Right lobe of liver (tissue), 6 donors: ENCODE measurements at regions not wholly inside any gene's neighbourhood (a gene's known extent, or its start where the extent isn't known, plus 50 kb on each side); places are given as distances from the start of the nearest gene placed in this dataset.

Experiments used
- ATAC-seq, 4 donors: fragments of 200-7000 bp; cut with Tn5 transposase; one replicate each; pipeline ENCODE4 v1.9.1; 2020; ENCODE audit warnings: mild to moderate bottlenecking in 4 of 4, moderate library complexity in 4 of 4
- DNase-seq, 3 donors: peaks; one replicate each; pipeline ENCODE4 v3.0.0-alpha.2; 2020
- H3K27ac ChIP-seq, 3 donors: fragments of 200-600 bp; one replicate each; pipeline ENCODE4 v1.8.0; 2022
- H3K27me3 ChIP-seq, 2 donors: fragments of 200-600 bp; one replicate each; pipeline ENCODE4 v1.8.0; 2022
- H3K36me3 ChIP-seq, 4 donors: fragments of 200-600 bp; sonication (generic) in 1 of 4; one replicate each; pipeline versions ENCODE4 v1.5.1 to v1.8.0; 2017 to 2022; ENCODE audit warnings: control low read depth in 1 of 4
- H3K4me1 ChIP-seq, 4 donors: fragments of 200-600 bp; sonication (generic) in 1 of 4; one replicate each; pipeline versions ENCODE4 v1.5.1 to v1.8.0; 2017 to 2022; ENCODE audit warnings: control low read depth in 1 of 4
- H3K4me3 ChIP-seq, 3 donors: fragments of 200-600 bp; one replicate each; pipeline ENCODE4 v1.8.0; 2022
- H3K9me3 ChIP-seq, 4 donors: fragments of 200-600 bp; sonication (generic) in 1 of 4; one replicate each; pipeline versions ENCODE4 v1.5.1 to v1.8.0; 2017 to 2022; ENCODE audit warnings: control low read depth in 1 of 4
- POLR2A ChIP-seq: fragments of 450-650 bp; IDR thresholded peaks from one replicate; pipeline ENCODE4 v1.6.1; 2017; ENCODE audit warnings: antibody characterized with exemption, mild to moderate bottlenecking
- WGBS: methylation state at CpG from one replicate; pipeline ENCODE4 v1.1.6; 2018; ENCODE audit warnings: low coverage, low lambda C conversion rate; ENCODE audit not compliant: insufficient coverage; ENCODE audit errors: missing lambda C conversion rate; 5-methylcytosine and 5-hydroxymethylcytosine counted together
- intact Hi-C, 2 donors: fragments of 100-400 bp; cut with DNase I; formaldehyde crosslinking; loops; one replicate each; pipeline versions ENCODE4 v1.11.2 to v1.14.1; 2022
- TF ChIP-seq, protein P1 (sequence below), 4 donors: fragments of 200-600 bp in 3 of 4; fragments of 450-650 bp in 1 of 4; IDR thresholded peaks; one replicate each; pipeline versions ENCODE4 v1.5.1 to v1.8.0; 2016 to 2022; ENCODE audit warnings: antibody characterized with exemption in 4 of 4, mild to moderate bottlenecking in 2 of 4
- donor health status: DM: no; HTN: yes; CAD: no.
- donor health status: DM: no; HTN: no; CAD: no.
- donor health status: DM: no; HTN: no; CAD: no.
- donor health status: DM: no; HTN: yes; CAD: no.
- donor health status: DM: no; HTN: yes; CAD: no.

DNA sequence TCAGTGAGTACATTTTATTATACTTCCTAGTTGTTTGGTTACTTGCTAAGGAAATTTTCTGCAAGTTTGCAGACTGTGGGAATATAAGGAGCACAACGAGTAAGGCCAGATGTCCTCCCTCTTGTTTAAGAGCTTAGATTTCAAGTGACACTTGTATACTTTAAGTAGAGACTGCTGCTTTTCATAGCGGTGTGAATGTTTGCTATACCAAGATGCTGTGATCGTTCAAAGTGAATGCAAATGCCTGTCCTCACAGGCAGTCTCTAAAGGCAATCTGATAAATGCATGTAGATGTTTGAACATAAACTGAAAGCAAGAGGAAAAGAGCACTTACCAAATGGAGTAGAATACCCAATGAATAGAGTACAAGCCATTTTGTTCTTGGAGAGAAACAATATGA, 226.4 kb downstream of the NRIP1 start:
- no peaks in the 10 kb centered on the region for H3K4me1 ChIP-seq
- no peak overlapping the region for H3K4me3 ChIP-seq
- intact Hi-C loops: no loop called here
- 64% methylated on average over 2 of the region's 3 CpGs for WGBS
- no peak overlapping the region for H3K27ac ChIP-seq
- no peaks in the 10 kb centered on the region for H3K27me3 ChIP-seq
- ATAC-seq (no peak), DNase-seq (no peak)
- TF ChIP-seq, protein P1, sequence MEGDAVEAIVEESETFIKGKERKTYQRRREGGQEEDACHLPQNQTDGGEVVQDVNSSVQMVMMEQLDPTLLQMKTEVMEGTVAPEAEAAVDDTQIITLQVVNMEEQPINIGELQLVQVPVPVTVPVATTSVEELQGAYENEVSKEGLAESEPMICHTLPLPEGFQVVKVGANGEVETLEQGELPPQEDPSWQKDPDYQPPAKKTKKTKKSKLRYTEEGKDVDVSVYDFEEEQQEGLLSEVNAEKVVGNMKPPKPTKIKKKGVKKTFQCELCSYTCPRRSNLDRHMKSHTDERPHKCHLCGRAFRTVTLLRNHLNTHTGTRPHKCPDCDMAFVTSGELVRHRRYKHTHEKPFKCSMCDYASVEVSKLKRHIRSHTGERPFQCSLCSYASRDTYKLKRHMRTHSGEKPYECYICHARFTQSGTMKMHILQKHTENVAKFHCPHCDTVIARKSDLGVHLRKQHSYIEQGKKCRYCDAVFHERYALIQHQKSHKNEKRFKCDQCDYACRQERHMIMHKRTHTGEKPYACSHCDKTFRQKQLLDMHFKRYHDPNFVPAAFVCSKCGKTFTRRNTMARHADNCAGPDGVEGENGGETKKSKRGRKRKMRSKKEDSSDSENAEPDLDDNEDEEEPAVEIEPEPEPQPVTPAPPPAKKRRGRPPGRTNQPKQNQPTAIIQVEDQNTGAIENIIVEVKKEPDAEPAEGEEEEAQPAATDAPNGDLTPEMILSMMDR (IDR thresholded peaks at IDR 0.05): no peak
- no peak for TF ChIP-seq POLR2A
- H3K36me3 ChIP-seq: no peaks in the 10 kb centered on the region
- H3K9me3 ChIP-seq: no peaks in the 10 kb centered on the region

DNA sequence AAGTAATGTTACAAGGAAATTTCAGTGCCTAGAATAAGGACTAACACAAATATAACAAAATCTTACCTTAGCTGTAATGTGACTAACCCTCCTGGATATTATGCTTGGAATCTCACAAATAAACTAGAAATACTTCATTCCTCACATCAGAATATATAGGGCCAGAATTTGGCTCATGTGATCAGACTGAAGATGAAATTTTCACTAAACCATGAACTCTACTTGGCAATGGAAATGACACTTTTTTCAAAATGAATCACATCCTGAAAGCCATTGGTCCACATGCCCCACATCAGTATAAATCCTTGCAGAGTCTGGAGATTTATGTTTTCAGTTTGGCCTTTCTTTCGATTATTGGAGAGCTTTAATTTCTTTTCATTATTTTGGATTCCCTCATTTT, 227.8 kb downstream of the NRIP1 start:
- WGBS: 90% methylated on average over 1 of the region's 1 CpG
- Histone ChIP-seq H3K36me3 (no peaks in the 10 kb centered on the region), H3K4me3 (no peak overlapping the region), H3K27ac (no peak overlapping the region), H3K27me3 (no peaks in the 10 kb centered on the region), H3K9me3 (no peaks in the 10 kb centered on the region), H3K4me1 (no peaks in the 10 kb centered on the region)
- intact Hi-C loops: no loop called here
- DNase-seq: no peak
- ATAC-seq: no peak
- TF ChIP-seq POLR2A: no peak
- TF ChIP-seq, protein P1 (IDR thresholded peaks at IDR 0.05): no peak

DNA sequence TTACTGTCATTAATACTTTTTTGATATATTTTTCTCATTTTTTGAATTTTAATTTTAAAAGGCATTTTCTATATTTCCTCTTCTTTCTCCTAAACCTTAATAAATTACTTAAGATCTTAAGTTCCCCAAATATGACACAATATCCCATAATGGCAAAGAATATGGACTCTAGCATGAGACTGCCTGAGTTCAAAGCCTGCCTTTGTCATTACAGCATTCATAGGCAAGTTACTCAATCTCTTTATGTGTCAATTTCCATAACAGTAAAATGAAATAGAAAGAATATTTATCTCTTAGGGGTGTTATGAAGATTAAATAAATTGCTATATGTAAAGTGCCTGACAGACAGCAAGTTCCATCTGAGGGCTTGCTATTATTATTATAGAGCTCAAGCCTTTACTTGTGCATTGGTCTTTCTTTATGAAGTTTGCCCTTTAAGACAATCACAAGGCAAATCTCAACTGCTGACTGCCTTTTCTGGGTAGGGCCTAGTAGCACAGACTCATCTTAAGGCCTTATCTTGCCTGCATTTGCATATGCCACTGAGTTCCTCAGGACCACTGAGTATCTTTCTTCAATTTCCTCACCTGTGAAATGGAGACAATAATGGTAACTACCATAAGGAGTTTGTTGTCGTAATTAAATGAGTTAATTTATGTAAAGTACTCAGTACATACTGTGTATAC, 231.0 kb downstream of the NRIP1 start:
- H3K9me3 ChIP-seq: no peaks in the 10 kb centered on the region
- no peaks in the 10 kb centered on the region for H3K36me3 ChIP-seq
- ATAC-seq: no peak
- intact Hi-C loops: no loop called here
- WGBS: 58% methylated on average over 1 of the region's 1 CpG
- H3K4me3 ChIP-seq: no peak overlapping the region
- TF ChIP-seq, protein P1 (IDR thresholded peaks at IDR 0.05): no peak
- no peak for TF ChIP-seq POLR2A
- H3K27ac ChIP-seq: no peak overlapping the region
- no peak for DNase-seq
- no peaks in the 10 kb centered on the region for H3K27me3 ChIP-seq
- no peaks in the 10 kb centered on the region for H3K4me1 ChIP-seq

DNA sequence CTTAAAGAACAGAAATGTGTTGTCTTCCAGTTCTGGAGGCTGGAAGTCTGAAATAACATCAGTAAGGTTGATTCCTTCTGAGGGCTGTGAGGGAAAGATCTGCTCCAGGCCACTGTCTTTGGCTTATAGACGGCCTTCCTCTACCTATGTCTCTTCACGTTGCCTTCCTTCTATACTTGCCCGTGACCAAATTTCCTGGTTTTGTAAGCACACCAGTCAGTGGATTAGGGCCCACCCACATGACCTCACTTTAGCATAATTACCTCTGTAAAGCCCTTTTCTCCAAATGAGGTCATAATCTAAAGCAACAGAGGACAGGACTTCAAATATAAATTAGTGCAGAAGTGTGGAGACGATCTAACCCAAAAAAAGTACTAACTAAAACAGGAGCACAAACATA, 231.6 kb downstream of the NRIP1 start:
- TF ChIP-seq, protein P1 (IDR thresholded peaks at IDR 0.05): no peak
- TF ChIP-seq POLR2A: no peak
- Histone ChIP-seq H3K4me3 (no peak overlapping the region), H3K27ac (no peak overlapping the region), H3K4me1 (no peaks in the 10 kb centered on the region), H3K36me3 (no peaks in the 10 kb centered on the region), H3K9me3 (no peaks in the 10 kb centered on the region), H3K27me3 (no peaks in the 10 kb centered on the region)
- 75% methylated on average over 4 of the region's 4 CpGs for WGBS
- intact Hi-C loops: no loop called here
- DNase-seq (no peak), ATAC-seq (no peak)

DNA sequence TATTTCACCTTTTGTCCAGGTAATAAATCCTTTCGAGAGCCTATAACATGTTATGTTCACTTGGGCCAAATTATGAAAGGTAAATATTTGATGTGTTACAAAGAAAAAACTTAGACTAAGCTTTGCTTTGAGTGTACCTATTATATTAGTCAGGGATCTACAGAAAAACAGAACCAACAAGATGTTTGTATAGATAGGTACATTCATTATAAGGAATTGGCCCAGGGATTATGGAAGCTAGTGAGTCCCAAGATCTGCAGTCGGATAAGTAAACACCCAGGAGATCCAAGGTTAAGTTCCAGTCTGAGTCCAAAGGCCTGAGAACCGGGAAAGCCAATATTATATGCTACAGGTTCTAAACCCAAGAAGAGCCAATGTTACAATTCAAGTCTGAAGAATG, 234.5 kb downstream of the NRIP1 start:
- H3K27me3 ChIP-seq: no peaks in the 10 kb centered on the region
- WGBS: 73% methylated on average over 3 of the region's 3 CpGs
- no peak overlapping the region for H3K4me3 ChIP-seq
- H3K9me3 ChIP-seq: no peaks in the 10 kb centered on the region
- no peak for TF ChIP-seq POLR2A
- TF ChIP-seq, protein P1 (IDR thresholded peaks at IDR 0.05): no peak
- no peaks in the 10 kb centered on the region for H3K36me3 ChIP-seq
- H3K27ac ChIP-seq: no peak overlapping the region
- ATAC-seq (no peak), DNase-seq (no peak)
- H3K4me1 ChIP-seq: no peaks in the 10 kb centered on the region
- intact Hi-C loops: no loop called here
